Vagina (tissue), 2 donors: ENCODE measurements at regions not wholly inside any gene's neighbourhood (a gene's known extent, or its start where the extent isn't known, plus 50 kb on each side); places are given as distances from the start of the nearest gene placed in this dataset.

Experiments
- CTCF ChIP-seq, 3 experiments: fragments of 450-650 bp in 2 of 3; fragments of 200-600 bp in 1 of 3; sonication (generic) in 1 of 3; IDR thresholded peaks; one replicate each; pipeline ENCODE4 v1.5.1; 2017 to 2019; ENCODE audit warnings: antibody characterized with exemption in 3 of 3, mild to moderate bottlenecking in 2 of 3, moderate library complexity in 2 of 3
- POLR2A ChIP-seq, 2 donors: fragments of 450-650 bp; IDR thresholded peaks; one replicate each; pipeline ENCODE4 v1.6.1; 2017; ENCODE audit warnings: antibody characterized with exemption in 2 of 2, mild to moderate bottlenecking in 2 of 2, moderate library complexity in 2 of 2
- POLR2AphosphoS5 ChIP-seq, 2 donors: sonication (generic); formaldehyde crosslinking; IDR thresholded peaks; one replicate each; pipeline ENCODE4 v1.9.0; 2017; ENCODE audit warnings: antibody characterized with exemption in 2 of 2, mild to moderate bottlenecking in 2 of 2, low read depth in 1 of 2; ENCODE audit not compliant: insufficient read depth in 1 of 2

- TF ChIP-seq CTCF (IDR thresholded peaks at IDR 0.05) (no peak), POLR2A (IDR thresholded peaks at IDR 0.05) (no peak), POLR2AphosphoS5 (IDR thresholded peaks at IDR 0.05; ENCODE audit: insufficient read depth in 1 of 2, low read depth in 1 of 2) (no peak)
These were observed 281.1 kb upstream of the NAV3 start for GRCh38 chr12:77549383-77550128.
